PC-9 (cell line): ENCODE measurements at regions not wholly inside any gene's neighbourhood (a gene's known extent, or its start where the extent isn't known, plus 50 kb on each side); places are given as distances from the start of the nearest gene placed in this dataset.

Experiments used
- BruUV-seq: library from RNA; stranded (reverse); fragments of 400-500 nt; replicated peaks from 2 replicates; lab custom pipeline; 2021; lab: Mats Ljungman, UMichigan
- CTCF ChIA-PET: fragments of 300-600 bp; sonication (Branson Sonifier 250); formaldehyde crosslinking; loops from one replicate; lab custom pipeline; 2022; ENCODE audit warnings: antibody characterized with exemption; lab: Charles Lee
- POLR2A ChIA-PET: fragments of 300-600 bp; sonication (Branson Sonifier 250); formaldehyde crosslinking; loops from one replicate; lab custom pipeline; 2022; ENCODE audit warnings: antibody characterized with exemption; ENCODE audit not compliant: unreplicated experiment; lab: Charles Lee
- DNase-seq, 2 experiments: peaks; one replicate each; pipeline versions ENCODE4 v3.0.0 to v3.0.0-alpha.2; 2015 to 2022; ENCODE audit warnings: mixed read lengths in 1 of 2
- H2AFZ ChIP-seq: fragments of 200-600 bp; sonication (generic); 2 replicates; pipeline ENCODE4 v1.8.1; 2017; ENCODE audit warnings: antibody characterized with exemption
- H3F3A ChIP-seq: fragments of 200-600 bp; sonication (generic); 2 replicates; pipeline ENCODE4 v1.8.1; 2017; ENCODE audit warnings: antibody characterized with exemption, mild to moderate bottlenecking, low read depth; ENCODE audit not compliant: insufficient read depth
- H3K27ac ChIP-seq: fragments of 200-600 bp; sonication (generic); 2 replicates; pipeline ENCODE4 v1.6.1; 2016; ENCODE audit warnings: mixed run types
- H3K27me3 ChIP-seq: fragments of 200-600 bp; sonication (generic); 2 replicates; pipeline ENCODE4 v1.6.1; 2016; ENCODE audit warnings: low read depth, mixed run types; ENCODE audit not compliant: insufficient read depth
- H3K36me3 ChIP-seq: fragments of 200-600 bp; sonication (generic); 2 replicates; pipeline ENCODE4 v1.6.1; 2016; ENCODE audit warnings: low read depth, mixed run types
- H3K4me1 ChIP-seq: fragments of 200-600 bp; sonication (generic); replicated peaks from 2 replicates; pipeline ENCODE4 v1.6.1; 2016; ENCODE audit warnings: mixed run types; ENCODE audit not compliant: insufficient read depth
- H3K4me2 ChIP-seq: fragments of 200-600 bp; sonication (generic); 2 replicates; pipeline ENCODE4 v1.6.1; 2017; ENCODE audit warnings: mixed run types
- H3K4me3 ChIP-seq: fragments of 200-600 bp; sonication (generic); 2 replicates; pipeline ENCODE4 v1.6.1; 2016; ENCODE audit warnings: mixed run types
- H3K79me2 ChIP-seq: fragments of 200-600 bp; sonication (generic); 2 replicates; pipeline ENCODE4 v1.6.1; 2017; ENCODE audit warnings: low read depth, mixed run types
- H3K9me2 ChIP-seq: fragments of 200-600 bp; sonication (generic); 2 replicates; pipeline ENCODE4 v1.8.1; 2017; ENCODE audit warnings: mild to moderate bottlenecking; ENCODE audit not compliant: insufficient read depth
- H3K9me3 ChIP-seq: fragments of 200-600 bp; sonication (generic); 2 replicates; pipeline ENCODE4 v1.8.1; 2016; ENCODE audit warnings: low read depth; ENCODE audit not compliant: insufficient read depth
- H4K20me1 ChIP-seq: fragments of 200-600 bp; sonication (generic); 2 replicates; pipeline ENCODE4 v1.8.1; 2017; ENCODE audit not compliant: insufficient read depth
- CTCF ChIP-seq: fragments of 200-600 bp; sonication (generic); conservative IDR thresholded peaks from 2 replicates; pipeline ENCODE4 v1.6.1; 2017; ENCODE audit warnings: mixed run types, antibody characterized with exemption, mild to moderate bottlenecking, moderate library complexity
- EZH2 ChIP-seq: fragments of 200-600 bp; sonication (generic); IDR thresholded peaks from 2 replicates; pipeline ENCODE4 v1.8.0; 2017; ENCODE audit warnings: antibody characterized with exemption, low read depth
- intact Hi-C: fragments of 100-400 bp; cut with micrococcal nuclease; formaldehyde crosslinking; loops from one replicate; pipeline ENCODE4 v1.10.0; 2022; ENCODE audit not compliant: unreplicated experiment

GRCh38 chr3:150254309-150254708 is 153.8 kb upstream of the TSC22D2 start:
- CTCF ChIA-PET: interaction anchor here (0.5 to 0.6 kb wide), 2 partner anchors 14 to 274 kb away, joined by 5 read pairs; no protein-coding TSS in a partner anchor
- Histone ChIP-seq H3K4me2 (no peak overlapping the region), H3K27me3 (no peaks in the 10 kb centered on the region), H3F3A (no peaks in the 10 kb centered on the region), H3K36me3 (no peaks in the 10 kb centered on the region), H2AFZ (no peak overlapping the region), H3K9me2 (no peaks in the 10 kb centered on the region), H4K20me1 (no peaks in the 10 kb centered on the region), H3K79me2 (no peaks in the 10 kb centered on the region), H3K4me1 (no peaks in the 10 kb centered on the region; the same call in 1 of the 2 replicates), H3K27ac (no peak overlapping the region), H3K4me3 (no peak overlapping the region), H3K9me3 (no peaks in the 10 kb centered on the region)
- BruUV-seq: no TSS peak
- intact Hi-C loops: no loop called here
- TF ChIP-seq CTCF (no peak), EZH2 (no peak)
- POLR2A ChIA-PET: no interaction called here
- no peak for DNase-seq

DNA sequence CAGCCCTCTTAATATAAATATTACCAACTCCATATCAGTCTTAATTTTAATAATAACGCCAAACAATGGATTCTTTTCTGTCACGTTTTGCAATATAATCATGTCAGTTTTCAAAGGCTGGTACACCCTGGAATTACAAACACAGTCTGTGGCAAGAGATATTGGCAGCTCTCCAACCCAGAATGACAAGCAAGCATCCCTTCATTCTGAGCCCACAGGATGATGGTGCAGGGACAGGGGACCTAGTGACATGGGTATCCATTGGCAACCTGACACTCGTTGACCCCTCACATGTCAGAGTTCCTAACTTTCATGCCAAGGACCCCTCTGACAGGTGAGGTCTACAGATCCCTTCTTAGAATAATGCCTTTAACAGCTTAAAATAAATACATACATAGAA is 154.5 kb upstream of the TSC22D2 start:
- Histone ChIP-seq H3K36me3 (no peaks in the 10 kb centered on the region), H3F3A (no peaks in the 10 kb centered on the region), H3K9me2 (no peaks in the 10 kb centered on the region), H3K4me3 (no peak overlapping the region), H2AFZ (no peak overlapping the region), H3K27me3 (no peaks in the 10 kb centered on the region), H3K4me1 (peaks cover 7% of the 10 kb centered on the region), H3K27ac (no peak overlapping the region), H3K4me2 (no peak overlapping the region), H3K9me3 (no peaks in the 10 kb centered on the region), H3K79me2 (no peaks in the 10 kb centered on the region), H4K20me1 (no peaks in the 10 kb centered on the region)
- DNase-seq: peak in 1 of 2 experiments; percentile 8
- no TSS peak for BruUV-seq
- intact Hi-C loops: no loop called here
- TF ChIP-seq CTCF: no peak
- no peak for TF ChIP-seq EZH2
- ChIA-PET CTCF (no interaction called here), POLR2A (interaction anchor here (0.6 kb wide), 1 partner anchor 14 kb away, joined by 7 read pairs; no protein-coding TSS in a partner anchor)

- no peaks in the 10 kb centered on the region for H3K79me2 ChIP-seq
- BruUV-seq: no TSS peak
- H3K9me3 ChIP-seq: no peaks in the 10 kb centered on the region
- H3K27me3 ChIP-seq: no peaks in the 10 kb centered on the region
- no peak overlapping the region for H2AFZ ChIP-seq
- ChIA-PET POLR2A (no interaction called here), CTCF (no interaction called here)
- no peaks in the 10 kb centered on the region for H3K36me3 ChIP-seq
- H3K9me2 ChIP-seq: no peaks in the 10 kb centered on the region
- no peaks in the 10 kb centered on the region for H3F3A ChIP-seq
- H3K27ac ChIP-seq: no peak overlapping the region
- H3K4me2 ChIP-seq: no peak overlapping the region
- no peaks in the 10 kb centered on the region for H4K20me1 ChIP-seq
- no peak for DNase-seq
- TF ChIP-seq EZH2 (no peak), CTCF (no peak)
- H3K4me3 ChIP-seq: no peak overlapping the region
- intact Hi-C loops: no loop called here
- peaks cover 12% of the 10 kb centered on the region for H3K4me1 ChIP-seq
Observed at GRCh38 chr3:150252462-150252861, 155.6 kb upstream of the TSC22D2 start.
